ENCODE measurements at regions not wholly inside any gene's neighbourhood (a gene's known extent, or its start where the extent isn't known, plus 50 kb on each side); places are given as distances from the start of the nearest gene placed in this dataset.

DNA sequence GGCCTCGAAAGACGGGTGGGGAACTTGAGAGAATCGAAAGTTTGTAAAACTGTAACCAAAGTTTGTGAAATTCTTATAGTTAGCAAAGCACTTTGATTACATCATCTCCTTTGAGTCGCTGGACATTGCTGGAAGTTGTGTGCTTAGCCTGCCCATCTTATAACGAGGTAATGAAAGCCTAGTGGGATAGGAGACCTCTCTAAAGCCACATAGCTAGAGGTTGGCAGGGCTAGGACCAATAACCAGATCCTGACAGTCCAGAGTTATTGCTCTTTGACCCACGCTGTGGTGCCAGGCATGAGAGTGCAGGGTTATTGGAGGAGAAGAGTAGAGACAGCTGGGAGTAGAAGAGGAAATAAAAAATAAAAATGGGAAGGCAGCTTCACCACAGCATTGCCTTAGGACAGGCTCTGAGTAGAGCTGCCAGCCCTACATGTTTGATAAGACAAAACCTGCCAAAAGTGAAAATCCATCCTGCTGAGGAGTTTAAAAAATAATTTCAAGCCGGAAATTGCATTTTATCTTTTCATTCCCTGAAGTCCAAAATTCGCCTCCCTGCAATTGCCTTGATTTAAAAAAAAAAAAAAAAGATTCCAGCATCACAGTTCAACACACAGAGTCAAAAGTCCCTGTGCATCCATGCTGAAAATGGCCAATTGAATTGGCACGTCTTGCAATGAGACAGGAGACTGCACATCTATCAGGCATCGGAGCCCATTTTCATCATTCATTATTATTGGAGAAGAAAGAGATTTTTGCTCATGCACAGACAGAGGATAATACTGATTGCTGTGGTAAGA lies 225.5 kb upstream of the POU2AF2 start:
- TF ChIP-seq, protein P1, sequence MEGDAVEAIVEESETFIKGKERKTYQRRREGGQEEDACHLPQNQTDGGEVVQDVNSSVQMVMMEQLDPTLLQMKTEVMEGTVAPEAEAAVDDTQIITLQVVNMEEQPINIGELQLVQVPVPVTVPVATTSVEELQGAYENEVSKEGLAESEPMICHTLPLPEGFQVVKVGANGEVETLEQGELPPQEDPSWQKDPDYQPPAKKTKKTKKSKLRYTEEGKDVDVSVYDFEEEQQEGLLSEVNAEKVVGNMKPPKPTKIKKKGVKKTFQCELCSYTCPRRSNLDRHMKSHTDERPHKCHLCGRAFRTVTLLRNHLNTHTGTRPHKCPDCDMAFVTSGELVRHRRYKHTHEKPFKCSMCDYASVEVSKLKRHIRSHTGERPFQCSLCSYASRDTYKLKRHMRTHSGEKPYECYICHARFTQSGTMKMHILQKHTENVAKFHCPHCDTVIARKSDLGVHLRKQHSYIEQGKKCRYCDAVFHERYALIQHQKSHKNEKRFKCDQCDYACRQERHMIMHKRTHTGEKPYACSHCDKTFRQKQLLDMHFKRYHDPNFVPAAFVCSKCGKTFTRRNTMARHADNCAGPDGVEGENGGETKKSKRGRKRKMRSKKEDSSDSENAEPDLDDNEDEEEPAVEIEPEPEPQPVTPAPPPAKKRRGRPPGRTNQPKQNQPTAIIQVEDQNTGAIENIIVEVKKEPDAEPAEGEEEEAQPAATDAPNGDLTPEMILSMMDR (IDR thresholded peaks at IDR 0.05; ENCODE audit: low read length) = no peak
- TF ChIP-seq EZH2phosphoT487 (IDR thresholded peaks at IDR 0.05; ENCODE audit: low read length) (no peak), EZH2 (optimal IDR thresholded peaks at IDR 0.05; ENCODE audit: low read depth, low read length) (no peak)

Measured in MM.1S (cell line).